GM12874 (cell line): ENCODE measurements at regions not wholly inside any gene's neighbourhood (a gene's known extent, or its start where the extent isn't known, plus 50 kb on each side); places are given as distances from the start of the nearest gene placed in this dataset.

Experiments
- CTCF ChIP-seq: IDR thresholded peaks from 2 replicates; pipeline ENCODE4 v1.5.1; 2011; ENCODE audit warnings: low read depth, mild to moderate bottlenecking, control low read depth, low read length, moderate library complexity; ENCODE audit not compliant: insufficient read depth

- no peak for TF ChIP-seq CTCF
Observed at GRCh38 chr10:79001082-79001885, 67.5 kb upstream of the ZMIZ1 start.

GRCh38 chr10:79002336-79002735 is 66.4 kb upstream of the ZMIZ1 start:
- TF ChIP-seq CTCF, result no peak

GRCh38 chr10:79003183-79004100 is 65.3 kb upstream of the ZMIZ1 start:
- no peak for TF ChIP-seq CTCF

GRCh38 chr10:79004311-79004710 is 64.5 kb upstream of the ZMIZ1 start:
- TF ChIP-seq CTCF, result no peak

GRCh38 chr10:79005126-79005810 is 63.5 kb upstream of the ZMIZ1 start:
- no peak for TF ChIP-seq CTCF

- no peak for TF ChIP-seq CTCF
Observed at GRCh38 chr10:79007018-79007417, 61.7 kb upstream of the ZMIZ1 start.
